Adrenal gland (tissue), 9 donors: ENCODE measurements at regions not wholly inside any gene's neighbourhood (a gene's known extent, or its start where the extent isn't known, plus 50 kb on each side); places are given as distances from the start of the nearest gene placed in this dataset.

Experiments used
- DNase-seq, 7 donors: peaks; one replicate each; pipeline ENCODE4 v3.0.0-alpha.2; 2019 to 2020
- H3K27ac ChIP-seq, 5 donors: fragments of 200-600 bp; sonication (generic) in 4 of 5; 1 replicate in 3 of 5; 2 replicates in 2 of 5; pipeline versions ENCODE4 v1.5.1 to v1.8.0; 2016 to 2020; ENCODE audit warnings: mild to moderate bottlenecking in 1 of 5
- H3K27me3 ChIP-seq: fragments of 200-600 bp; 2 replicates; pipeline ENCODE4 v1.8.0; 2021
- H3K36me3 ChIP-seq, 2 donors: fragments of 200-600 bp; replicated peaks in 1 of 2; 1 replicate in 1 of 2; 2 replicates in 1 of 2; pipeline versions ENCODE4 v1.5.1 to v1.8.0; 2018 to 2022
- H3K4me1 ChIP-seq, 2 donors: fragments of 200-600 bp; replicated peaks in 1 of 2; 1 replicate in 1 of 2; 2 replicates in 1 of 2; pipeline versions ENCODE4 v1.5.1 to v1.8.0; 2018 to 2021
- H3K4me3 ChIP-seq, 4 donors: fragments of 200-600 bp; sonication (generic) in 3 of 4; one replicate each; pipeline ENCODE4 v1.5.1; 2016 to 2018
- H3K9me3 ChIP-seq, 3 donors: fragments of 200-600 bp; sonication (generic) in 1 of 3; replicated peaks in 1 of 3; 1 replicate in 2 of 3; 2 replicates in 1 of 3; pipeline versions ENCODE4 v1.5.1 to v1.8.0; 2016 to 2021
- POLR2A ChIP-seq, 2 donors: fragments of 450-650 bp; IDR thresholded peaks; one replicate each; pipeline ENCODE4 v1.6.1; 2017; ENCODE audit warnings: antibody characterized with exemption in 2 of 2, mild to moderate bottlenecking in 2 of 2, moderate library complexity in 1 of 2
- WGBS, 4 donors: extraction: QIAGEN DNeasy Blood & Tissue Kit in 2 of 4; methylation state at CpG; one replicate each; pipeline versions ENCODE4 v1.1.5 to v1.1.7; 2013 to 2017; 5-methylcytosine and 5-hydroxymethylcytosine counted together
- intact Hi-C, 2 donors: fragments of 100-400 bp; cut with DNase I; formaldehyde crosslinking; loops; one replicate each; pipeline versions ENCODE4 v1.14.1 to v1.15.0; 2022 to 2023
- TF ChIP-seq, protein P1 (sequence below), 6 experiments: fragments of 450-650 bp in 4 of 6; fragments of 200-600 bp in 2 of 6; sonication (generic) in 1 of 6; IDR thresholded peaks; 1 replicate in 5 of 6; 2 replicates in 1 of 6; pipeline versions ENCODE4 v1.5.1 to v1.8.0; 2016 to 2021; ENCODE audit warnings: antibody characterized with exemption in 6 of 6, mild to moderate bottlenecking in 2 of 6, moderate library complexity in 1 of 6
- donor health status: healthy with polysubstance abuse.
- donor health status: Bipolar disorder and iron deficiency.
- donor health status: DM: yes; HTN: yes; CAD: no.
- donor health status: DM: no; HTN: no; CAD: no.
- donor health status: DM: no; HTN: no; CAD: no.

DNA sequence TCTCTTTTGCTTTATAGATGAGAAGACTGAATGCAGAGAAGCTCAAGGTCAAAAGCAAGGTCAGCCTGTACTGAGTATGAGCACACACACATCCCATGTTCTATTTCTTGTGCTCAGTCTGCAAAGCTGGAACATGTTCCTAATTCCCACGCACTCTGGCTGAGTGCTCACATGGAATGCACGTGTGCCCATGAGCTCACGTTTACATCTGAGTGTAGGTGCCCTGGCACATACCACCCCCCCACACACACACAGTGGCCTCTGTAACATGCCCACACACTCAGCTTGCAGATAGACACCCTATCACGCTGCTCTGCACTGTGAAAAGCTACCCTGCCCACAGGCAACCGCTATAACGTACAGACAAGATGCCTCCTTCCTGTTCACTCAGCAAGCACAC, 700.1 kb downstream of the MED13L start:
- no peak for DNase-seq
- H3K4me3 ChIP-seq: no peak overlapping the region
- H3K9me3 ChIP-seq: no peaks in the 10 kb centered on the region
- intact Hi-C loops: no loop called here
- no peak overlapping the region for H3K27ac ChIP-seq
- no peaks in the 10 kb centered on the region for H3K4me1 ChIP-seq
- TF ChIP-seq, protein P1, sequence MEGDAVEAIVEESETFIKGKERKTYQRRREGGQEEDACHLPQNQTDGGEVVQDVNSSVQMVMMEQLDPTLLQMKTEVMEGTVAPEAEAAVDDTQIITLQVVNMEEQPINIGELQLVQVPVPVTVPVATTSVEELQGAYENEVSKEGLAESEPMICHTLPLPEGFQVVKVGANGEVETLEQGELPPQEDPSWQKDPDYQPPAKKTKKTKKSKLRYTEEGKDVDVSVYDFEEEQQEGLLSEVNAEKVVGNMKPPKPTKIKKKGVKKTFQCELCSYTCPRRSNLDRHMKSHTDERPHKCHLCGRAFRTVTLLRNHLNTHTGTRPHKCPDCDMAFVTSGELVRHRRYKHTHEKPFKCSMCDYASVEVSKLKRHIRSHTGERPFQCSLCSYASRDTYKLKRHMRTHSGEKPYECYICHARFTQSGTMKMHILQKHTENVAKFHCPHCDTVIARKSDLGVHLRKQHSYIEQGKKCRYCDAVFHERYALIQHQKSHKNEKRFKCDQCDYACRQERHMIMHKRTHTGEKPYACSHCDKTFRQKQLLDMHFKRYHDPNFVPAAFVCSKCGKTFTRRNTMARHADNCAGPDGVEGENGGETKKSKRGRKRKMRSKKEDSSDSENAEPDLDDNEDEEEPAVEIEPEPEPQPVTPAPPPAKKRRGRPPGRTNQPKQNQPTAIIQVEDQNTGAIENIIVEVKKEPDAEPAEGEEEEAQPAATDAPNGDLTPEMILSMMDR (IDR thresholded peaks at IDR 0.05): no peak
- TF ChIP-seq POLR2A (IDR thresholded peaks at IDR 0.05): no peak
- H3K36me3 ChIP-seq: no peaks in the 10 kb centered on the region
- no peaks in the 10 kb centered on the region for H3K27me3 ChIP-seq
- WGBS, 4 donors: 49 to 66% (median 60%) methylated on average over 6 of the region's 6 CpGs

DNA sequence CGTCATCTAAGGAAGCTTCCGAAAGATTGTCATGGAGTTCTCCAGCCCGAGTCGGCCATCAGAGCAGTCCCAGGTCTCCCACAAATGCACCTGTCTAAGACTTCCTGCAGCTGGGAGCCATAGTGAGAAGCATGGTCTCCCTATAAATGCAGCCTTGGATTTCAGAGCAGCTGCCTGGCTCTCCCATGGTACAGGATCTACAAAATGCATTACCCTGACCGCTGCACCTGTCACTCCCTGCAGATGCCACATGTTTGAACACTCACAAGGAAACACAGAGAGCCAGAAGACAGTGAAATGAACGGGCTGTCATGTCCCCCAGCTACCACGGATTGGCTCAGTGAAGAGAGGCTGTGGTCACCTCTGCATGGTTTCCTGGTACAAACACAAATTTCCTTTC, 702.7 kb downstream of the MED13L start:
- 80 to 86% (median 82%) methylated on average over 7 of the region's 7 CpGs for WGBS, 4 donors
- intact Hi-C loops: no loop called here
- TF ChIP-seq POLR2A (IDR thresholded peaks at IDR 0.05): no peak
- TF ChIP-seq, protein P1 (IDR thresholded peaks at IDR 0.05): no peak

DNA sequence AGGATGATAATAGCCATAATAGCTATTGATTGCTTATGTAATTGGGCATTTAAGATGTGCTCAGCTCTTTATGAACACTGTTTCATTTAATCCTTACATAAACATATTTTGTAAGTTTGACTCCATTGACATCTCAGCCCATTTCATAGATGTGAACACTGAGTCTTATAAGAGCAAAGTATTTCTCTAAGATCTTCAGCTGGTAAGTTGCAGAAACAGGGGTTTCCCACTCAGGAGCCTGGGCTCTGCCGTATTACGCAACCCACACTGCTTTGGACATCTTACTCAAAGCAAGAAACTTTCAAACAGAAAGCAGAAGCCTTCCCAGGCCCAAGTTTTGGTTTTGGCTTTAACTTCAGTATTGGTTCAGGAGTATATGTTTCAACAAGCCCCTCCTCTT, 705.1 kb downstream of the MED13L start:
- no peak overlapping the region for H3K4me3 ChIP-seq
- no peaks in the 10 kb centered on the region for H3K9me3 ChIP-seq
- H3K27ac ChIP-seq: no peak overlapping the region
- no peaks in the 10 kb centered on the region for H3K4me1 ChIP-seq
- TF ChIP-seq, protein P1 (IDR thresholded peaks at IDR 0.05): no peak
- TF ChIP-seq POLR2A (IDR thresholded peaks at IDR 0.05): no peak
- intact Hi-C loops: no loop called here
- H3K36me3 ChIP-seq: no peaks in the 10 kb centered on the region
- no peak for DNase-seq
- WGBS, 4 donors: 83 to 89% (median 86%) methylated on average over 2 of the region's 2 CpGs
- no peaks in the 10 kb centered on the region for H3K27me3 ChIP-seq

More for the DNA sequence above, 702.7 kb downstream of the MED13L start:
- no peak overlapping the region for H3K4me3 ChIP-seq
- no peak for DNase-seq
- no peaks in the 10 kb centered on the region for H3K9me3 ChIP-seq
- H3K4me1 ChIP-seq: no peaks in the 10 kb centered on the region
- H3K27ac ChIP-seq: no peak overlapping the region
- H3K36me3 ChIP-seq: no peaks in the 10 kb centered on the region
- no peaks in the 10 kb centered on the region for H3K27me3 ChIP-seq

DNA sequence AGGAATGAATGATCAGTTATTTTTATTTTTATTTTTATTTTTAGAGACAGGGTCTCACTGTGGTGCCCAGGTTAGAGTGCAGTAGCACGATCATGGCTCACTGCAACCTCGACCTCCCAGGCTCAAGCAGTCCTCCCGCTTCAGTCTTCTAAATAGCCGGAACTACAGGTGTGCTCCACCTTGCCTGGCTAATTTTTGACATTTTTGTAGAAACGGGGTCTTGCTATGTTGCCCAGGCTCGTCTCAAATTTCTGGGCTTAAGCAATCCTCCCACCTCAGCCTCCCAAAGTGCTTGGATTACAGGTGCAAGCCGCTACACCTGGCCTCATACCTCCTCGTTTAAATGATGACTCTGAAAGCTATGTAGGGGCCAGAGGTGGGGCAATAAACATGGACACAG, 706.0 kb downstream of the MED13L start:
- Histone ChIP-seq H3K27ac (no peak overlapping the region), H3K36me3 (no peaks in the 10 kb centered on the region), H3K27me3 (no peaks in the 10 kb centered on the region), H3K9me3 (no peaks in the 10 kb centered on the region), H3K4me1 (no peaks in the 10 kb centered on the region), H3K4me3 (no peak overlapping the region)
- TF ChIP-seq, protein P1 (IDR thresholded peaks at IDR 0.05): no peak
- TF ChIP-seq POLR2A (IDR thresholded peaks at IDR 0.05): no peak
- DNase-seq: no peak
- intact Hi-C loops: no loop called here
- WGBS, 4 donors: 85 to 91% (median 90%) methylated on average over 8 of the region's 8 CpGs
